Right hindlimb (tissue), 1 donor: ENCODE measurements at regions not wholly inside any gene's neighbourhood (a gene's known extent, or its start where the extent isn't known, plus 50 kb on each side); places are given as distances from the start of the nearest gene placed in this dataset.

Experiments
- DNase-seq: peaks from one replicate; pipeline ENCODE4 v3.0.0-alpha.2; 2018

- peak; percentile 5 for DNase-seq
Measured at GRCh38 chr11:55172734-55173415, 89.1 kb upstream of the TRIM48 start.
